Gastrocnemius medialis (tissue), 4 donors: ENCODE measurements at regions not wholly inside any gene's neighbourhood (a gene's known extent, or its start where the extent isn't known, plus 50 kb on each side); places are given as distances from the start of the nearest gene placed in this dataset.

ENCODE experiments used
- CTCF ChIP-seq, 5 experiments: fragments of 450-650 bp in 3 of 5; fragments of 200-600 bp in 2 of 5; sonication (generic) in 2 of 5; IDR thresholded peaks in 4 of 5; conservative IDR thresholded peaks in 1 of 5; 1 replicate in 4 of 5; 2 replicates in 1 of 5; pipeline ENCODE4 v1.5.1; 2016 to 2019; ENCODE audit warnings: antibody characterized with exemption in 5 of 5, mild to moderate bottlenecking in 3 of 5, moderate library complexity in 3 of 5
- POLR2A ChIP-seq, 2 donors: fragments of 450-650 bp; IDR thresholded peaks; one replicate each; pipeline ENCODE4 v1.6.1; 2017; ENCODE audit warnings: antibody characterized with exemption in 2 of 2, mild to moderate bottlenecking in 2 of 2, moderate library complexity in 2 of 2

- TF ChIP-seq CTCF (IDR thresholded peaks at IDR 0.05 in 4 of 5, conservative IDR thresholded peaks at IDR 0.05 in 1 of 5) (no peak), POLR2A (IDR thresholded peaks at IDR 0.05) (no peak)
These were observed 66.7 kb upstream of the E2F7 start for GRCh38 chr12:77131977-77132490.
